ENCODE measurements at regions not wholly inside any gene's neighbourhood (a gene's known extent, or its start where the extent isn't known, plus 50 kb on each side); places are given as distances from the start of the nearest gene placed in this dataset.
"Not testable (repeated sequence)": the region's sequence is repeated elsewhere in the genome, so short reads cannot be mapped to it uniquely, and the experiment has no call there.

DNA sequence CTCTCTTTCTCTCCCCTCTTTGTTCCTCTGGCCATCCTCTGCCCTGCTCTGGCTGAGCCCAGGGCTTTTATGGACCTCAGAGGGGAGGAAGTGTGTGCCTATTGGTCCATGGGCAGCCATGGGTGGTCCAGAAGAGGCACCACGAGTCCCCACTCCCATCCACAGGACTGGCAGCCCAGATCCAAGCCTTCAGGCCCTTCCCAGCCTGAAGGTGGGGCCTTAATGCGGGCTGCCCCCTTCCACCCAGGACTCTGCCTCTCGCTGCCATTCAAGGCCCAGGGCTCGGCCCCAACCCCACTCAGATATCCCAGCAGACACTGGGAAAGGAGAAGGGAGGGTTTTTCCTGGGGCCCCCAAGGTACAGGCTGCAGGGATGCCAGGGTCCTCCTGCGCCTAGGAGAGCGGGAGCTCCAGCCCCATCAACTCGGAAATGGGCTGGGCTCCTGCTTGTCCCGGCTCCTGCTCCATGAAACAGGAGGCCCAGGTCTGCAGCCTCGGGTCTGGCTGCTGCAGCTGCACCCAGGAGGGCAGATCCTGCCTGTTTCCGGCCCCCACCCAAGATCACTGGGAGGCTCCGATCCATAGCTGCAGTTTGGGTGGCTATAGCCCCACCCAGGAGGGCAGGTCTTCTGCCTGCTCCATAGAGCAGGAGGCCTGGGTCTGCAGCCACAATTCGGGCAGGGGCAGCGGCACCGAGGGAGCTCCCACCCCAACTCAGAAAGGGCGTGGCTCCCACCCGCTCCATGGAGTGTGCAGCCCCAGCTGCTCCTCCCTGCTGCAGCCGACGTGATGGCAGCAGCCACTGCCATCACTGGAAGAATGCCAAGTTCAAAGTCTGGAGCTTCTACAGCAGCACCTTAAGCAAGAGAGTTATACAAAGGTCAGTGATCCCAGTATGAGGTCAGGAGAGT lies 116.6 kb upstream of the RBBP8 start:
- no peak for DNase-seq (ENCODE audit: low spot score)

DNA sequence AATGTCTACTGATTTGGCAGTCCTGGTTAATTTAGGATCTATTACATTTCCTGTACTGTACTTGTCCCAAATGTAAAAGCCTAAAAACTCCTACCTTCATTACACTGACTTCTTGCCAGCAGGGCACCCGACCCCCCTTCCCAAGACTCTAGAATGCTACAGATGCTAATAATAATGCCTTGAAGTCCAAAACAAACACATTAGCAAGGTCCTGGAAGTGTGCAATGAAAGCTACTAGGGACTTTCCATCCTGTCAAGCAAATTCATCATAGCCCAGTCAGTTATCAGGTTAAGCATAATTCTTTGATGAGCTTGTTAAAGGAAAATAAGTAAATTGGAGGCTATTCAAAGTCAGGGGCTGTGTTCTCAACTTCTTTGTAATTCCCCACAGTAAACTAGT lies 115.3 kb upstream of the RBBP8 start:
- DNase-seq (ENCODE audit: low spot score), result no peak

DNA sequence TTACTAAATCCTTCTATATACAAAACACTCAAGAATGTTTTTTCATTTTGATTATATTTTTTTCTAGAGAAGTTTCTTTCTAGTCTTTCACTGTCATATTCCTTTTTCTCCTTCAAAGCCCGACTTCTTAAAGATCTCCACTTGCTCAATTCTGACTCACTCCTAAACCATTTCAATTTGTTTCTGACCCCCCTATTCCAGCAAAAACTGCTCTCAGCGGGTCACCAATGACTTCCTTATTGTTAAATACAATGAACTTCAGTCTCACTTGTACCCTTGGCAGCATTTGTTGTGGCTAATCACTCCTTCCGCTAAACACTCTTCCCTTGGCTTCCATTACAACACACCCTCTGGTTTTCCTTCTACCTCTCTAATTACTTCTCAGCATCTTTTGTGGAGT lies 111.1 kb upstream of the RBBP8 start:
- no peak for DNase-seq (ENCODE audit: low spot score)

DNA sequence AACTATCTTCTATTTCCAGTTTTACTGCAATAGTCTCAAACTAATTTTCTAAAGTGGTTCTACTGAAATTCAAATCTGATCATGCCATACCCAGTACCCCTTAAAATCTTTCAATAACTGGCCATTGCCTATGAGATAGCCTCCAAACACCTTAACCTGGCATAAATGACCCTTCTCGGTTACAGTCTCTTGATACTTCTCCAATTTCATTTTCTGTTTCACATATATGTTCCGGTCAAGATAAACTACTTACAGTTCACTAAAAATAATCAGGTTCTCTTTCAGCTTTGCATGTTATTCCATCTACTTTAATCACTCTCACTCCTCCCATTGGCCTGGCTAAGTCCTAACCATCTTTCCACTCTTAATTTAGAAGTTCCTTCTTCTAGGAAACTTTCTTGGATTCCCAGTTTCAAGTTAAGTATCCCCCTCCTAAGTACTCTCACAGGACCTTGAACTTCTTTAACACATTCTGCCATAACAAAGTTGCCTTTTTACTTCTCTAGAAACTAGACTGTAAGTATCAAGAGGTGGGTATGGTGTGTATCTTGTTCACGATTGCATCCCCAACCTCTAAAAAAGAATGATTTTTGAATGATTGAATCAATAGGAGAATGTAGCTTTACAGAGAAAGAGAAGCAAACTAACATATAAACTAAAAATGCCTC lies 110.2 kb upstream of the RBBP8 start:
- DNase-seq (ENCODE audit: low spot score), result no peak

DNA sequence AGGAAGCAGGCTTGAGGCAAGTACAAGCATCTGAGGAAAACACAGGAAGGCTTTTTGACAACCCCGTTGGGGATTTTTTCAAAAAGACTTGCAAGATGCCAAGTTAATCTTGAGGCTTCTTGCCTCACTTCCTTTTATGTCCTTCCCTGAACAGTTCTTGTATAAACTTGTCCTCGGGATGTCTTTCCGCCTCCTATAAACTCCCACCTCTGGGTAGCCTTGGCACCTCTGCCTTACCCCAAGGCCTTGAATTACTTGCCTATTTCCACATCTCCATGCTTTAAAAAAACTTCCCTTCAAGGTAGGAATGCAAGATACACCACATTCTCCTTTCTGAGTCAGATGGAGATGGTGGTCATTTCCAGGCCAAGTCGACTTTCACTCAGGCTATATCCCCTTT lies 106.4 kb upstream of the RBBP8 start:
- DNase-seq (ENCODE audit: low spot score), result no peak

DNA sequence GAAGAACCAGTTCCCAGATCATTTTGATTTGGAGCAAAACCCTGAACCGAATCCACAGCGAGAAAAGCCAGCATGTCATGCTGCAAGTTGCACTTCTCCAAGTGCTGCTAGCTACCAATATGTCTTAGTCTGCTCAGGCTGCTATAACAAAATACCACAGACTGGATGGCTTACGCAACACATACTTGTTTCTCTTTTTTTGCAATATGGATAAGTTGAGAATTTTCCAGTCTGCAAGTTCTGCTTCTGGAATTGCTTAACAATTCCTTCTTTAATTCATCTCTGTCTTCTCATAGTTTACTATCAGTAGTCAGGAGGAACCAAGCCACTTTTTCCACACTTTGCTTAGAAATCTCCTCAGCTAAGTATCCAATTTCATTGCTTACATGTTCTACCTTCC lies 105.9 kb upstream of the RBBP8 start:
- no peak for DNase-seq (ENCODE audit: low spot score)

DNA sequence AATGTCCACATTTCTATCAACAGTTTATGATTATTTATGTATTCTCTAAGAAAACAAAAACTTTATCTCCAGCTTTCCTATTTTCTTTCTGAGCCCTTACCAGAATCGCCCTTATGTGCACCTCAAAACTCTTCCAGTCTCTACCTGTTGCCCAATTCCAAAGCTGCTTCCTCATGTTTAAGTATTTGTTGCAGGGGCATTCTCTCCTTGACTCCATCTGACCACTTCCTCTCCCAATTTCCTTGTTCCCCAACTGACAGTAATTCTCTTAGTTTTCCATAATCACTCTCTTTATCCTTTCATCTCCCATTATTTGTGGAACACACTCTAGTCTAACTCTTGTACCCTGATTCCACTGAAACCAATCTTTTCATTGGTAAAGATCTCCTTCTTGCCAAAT lies 105.4 kb upstream of the RBBP8 start:
- DNase-seq (ENCODE audit: low spot score), result no peak

DNA sequence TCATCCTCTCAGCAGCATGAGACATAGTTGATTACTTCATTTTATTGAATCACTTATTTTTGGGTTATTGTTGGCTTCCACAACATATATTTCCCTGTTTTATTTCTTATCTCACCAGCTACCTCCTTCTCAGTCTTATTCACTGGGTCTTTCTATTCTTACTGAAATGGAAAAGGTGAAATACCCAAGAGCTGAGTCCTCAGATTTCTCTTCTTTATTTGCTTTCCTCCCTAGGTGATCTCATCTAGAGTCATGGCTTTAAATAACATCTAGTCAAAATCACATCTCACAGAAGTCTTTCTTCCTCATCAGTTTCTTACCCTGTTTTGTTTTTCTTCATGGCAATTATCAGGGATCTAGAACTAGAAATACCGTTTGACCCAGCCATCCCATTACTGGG lies 105.0 kb upstream of the RBBP8 start:
- no peak for DNase-seq (ENCODE audit: low spot score)

DNA sequence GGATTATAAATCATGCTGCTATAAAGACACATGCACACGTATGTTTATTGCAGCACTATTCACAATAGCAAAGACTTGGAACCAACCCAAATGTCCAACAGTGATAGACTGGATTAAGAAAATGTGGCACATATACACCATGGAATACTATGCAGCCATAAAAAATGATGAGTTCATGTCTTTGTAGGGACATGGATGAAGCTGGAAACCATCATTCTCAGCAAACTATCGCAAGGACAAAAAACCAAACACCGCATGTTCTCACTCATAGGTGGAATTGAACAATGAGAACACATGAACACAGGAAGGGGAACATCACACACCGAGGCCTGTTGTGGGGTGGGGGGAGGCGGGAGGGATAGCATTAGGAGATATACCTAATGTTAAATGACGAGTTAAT lies 104.5 kb upstream of the RBBP8 start:
- not testable (repeated sequence) for DNase-seq (ENCODE audit: low spot score)

DNA sequence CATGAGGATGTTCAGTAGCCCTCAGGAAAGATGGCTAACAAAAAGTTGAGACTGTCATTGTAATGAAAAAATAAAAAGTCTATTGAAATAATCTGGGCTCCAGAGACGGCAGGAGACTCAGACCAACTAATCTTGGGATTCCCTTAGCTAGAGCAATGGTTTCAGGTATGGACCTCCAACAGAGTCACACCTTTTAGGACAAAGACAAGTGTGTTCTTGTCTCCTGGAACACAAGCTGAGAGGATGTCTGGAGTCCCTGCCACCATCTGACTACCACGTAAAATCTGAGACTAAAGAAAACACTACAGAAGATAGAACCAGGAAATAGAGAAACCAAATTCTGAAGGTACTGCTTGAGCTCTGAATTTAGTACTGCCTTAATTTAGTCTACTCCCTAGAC lies 103.3 kb upstream of the RBBP8 start:
- no peak for DNase-seq (ENCODE audit: low spot score)

DNA sequence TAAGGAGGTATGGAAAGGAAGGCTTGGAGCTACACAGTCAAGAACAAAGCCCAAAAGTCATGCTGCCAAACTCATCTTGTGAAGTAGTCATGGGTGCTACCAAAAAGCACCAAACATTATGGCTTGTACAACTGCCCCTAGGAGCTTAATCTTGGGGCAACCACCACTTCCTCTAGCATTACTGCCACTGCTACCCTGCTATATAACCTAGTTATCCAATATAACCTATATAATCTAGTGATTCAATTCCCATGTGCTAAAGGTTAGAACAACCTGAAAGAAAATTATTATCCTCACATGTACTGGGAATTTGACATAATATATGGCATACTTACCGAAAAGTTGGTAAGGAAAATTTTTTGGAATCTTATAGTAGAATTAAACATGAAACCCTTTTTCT lies 102.6 kb upstream of the RBBP8 start:
- no peak for DNase-seq (ENCODE audit: low spot score)

DNA sequence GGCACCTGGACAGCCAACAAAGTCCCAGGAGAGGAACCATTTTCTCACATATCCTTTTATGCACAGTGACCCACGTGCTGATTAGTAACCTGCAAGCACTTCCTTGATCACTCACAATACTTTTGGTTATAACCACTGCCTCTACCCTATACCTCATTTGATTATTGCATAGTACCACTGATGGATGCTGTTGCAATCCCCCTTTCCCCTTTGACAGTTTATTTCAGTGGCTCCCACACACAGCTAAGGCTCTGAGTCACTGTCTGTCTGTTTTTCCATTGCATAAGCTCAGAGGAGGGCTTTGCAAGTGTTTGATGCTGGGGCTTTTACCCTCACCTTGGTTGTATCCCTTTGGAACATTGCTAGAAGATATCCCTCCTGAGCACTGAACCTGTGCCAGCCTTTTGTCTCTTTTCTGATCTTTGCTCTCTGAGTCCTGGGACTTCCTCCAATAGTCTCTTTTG lies 101.7 kb upstream of the RBBP8 start:
- no peak for DNase-seq (ENCODE audit: low spot score)

DNA sequence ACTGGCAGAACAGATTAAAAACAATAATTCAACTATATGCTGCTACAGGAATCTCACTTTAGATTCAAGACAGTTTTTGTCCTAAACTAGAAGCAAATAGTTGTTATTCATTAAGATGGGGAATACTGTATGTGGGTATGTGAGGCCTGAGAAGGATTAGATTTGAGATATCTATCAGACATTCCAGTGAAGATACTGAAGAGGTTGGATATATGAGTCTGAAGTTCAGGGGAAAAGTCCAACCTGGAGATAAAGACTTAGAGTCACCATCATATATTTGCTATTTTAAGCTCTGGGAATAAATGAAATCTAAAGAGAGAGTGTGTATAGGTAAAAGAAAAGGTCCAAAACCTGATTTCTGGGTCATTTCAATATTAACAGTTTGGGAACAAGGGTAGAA lies 96.2 kb upstream of the RBBP8 start:
- DNase-seq (ENCODE audit: low spot score), result no peak

DNA sequence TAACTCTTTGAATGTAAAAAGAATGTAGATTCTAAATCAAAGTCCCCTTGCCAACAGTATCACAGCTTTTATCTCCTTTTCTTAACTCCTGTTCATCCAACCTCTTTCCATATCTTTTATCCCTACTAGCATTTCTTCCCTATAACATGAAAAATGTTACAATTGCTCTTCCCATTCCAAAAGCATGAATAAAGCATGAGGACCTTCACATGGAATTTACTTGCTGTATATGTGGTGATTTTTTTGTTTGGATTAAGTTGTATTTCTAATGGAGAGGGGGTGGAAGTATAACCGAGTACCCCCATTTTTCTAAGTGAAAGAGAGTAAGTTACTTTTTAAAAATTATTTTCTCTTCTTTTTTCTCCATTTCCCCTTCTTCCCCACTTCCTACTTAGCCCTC lies 94.9 kb upstream of the RBBP8 start:
- no peak for DNase-seq (ENCODE audit: low spot score)

DNA sequence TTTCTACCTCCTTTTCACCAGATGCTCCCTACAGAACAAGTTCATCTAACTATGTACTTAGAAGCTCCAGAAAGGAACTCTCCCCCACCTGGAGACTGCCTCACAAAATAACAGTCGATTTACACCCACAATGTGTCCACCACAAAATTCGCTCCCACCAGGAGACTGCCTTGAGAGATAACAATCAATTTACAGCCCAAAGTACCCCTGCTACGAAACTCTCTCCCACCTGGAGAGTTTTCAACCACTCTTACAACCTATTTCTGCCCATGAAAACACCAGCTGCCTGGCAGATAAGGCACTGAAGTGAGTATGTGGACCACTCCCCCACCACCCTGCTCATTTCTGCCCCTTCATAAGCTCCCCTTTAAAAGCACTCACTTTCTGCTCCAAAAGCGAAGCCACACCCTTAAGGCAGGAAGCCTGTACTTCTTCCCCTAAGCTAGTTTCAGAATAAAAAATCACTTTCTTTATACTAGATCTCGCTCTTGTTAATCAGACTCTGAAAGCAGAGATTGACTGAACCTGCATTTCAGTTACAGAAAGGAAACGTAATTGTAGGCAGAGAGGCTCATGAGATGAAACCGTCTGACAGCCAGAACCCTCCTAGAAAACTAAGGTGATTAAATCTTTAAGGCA lies 94.4 kb upstream of the RBBP8 start:
- DNase-seq (ENCODE audit: low spot score), result no peak

DNA sequence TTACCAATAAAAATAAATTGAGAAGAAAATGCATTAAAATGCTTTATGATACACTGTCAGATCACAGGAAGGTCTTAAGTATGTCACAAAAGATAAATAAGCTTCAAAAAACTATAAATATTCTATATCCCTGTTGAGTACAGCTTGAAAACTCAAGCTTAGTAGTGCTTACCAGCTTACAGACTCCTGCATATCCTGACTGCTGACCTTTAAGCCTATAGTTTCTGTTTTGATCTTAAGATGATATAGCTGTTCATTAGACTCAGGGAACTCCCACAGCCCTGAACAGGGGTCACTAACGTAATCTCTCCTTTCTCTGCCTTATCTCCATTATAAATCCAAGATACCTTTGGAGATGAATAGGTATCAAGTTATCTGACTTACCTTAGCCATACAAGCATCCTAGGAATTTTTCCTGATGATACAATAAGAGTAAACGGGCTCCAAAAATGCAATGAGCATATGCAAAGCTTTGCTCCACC lies 93.7 kb upstream of the RBBP8 start:
- no peak for DNase-seq (ENCODE audit: low spot score)

DNA sequence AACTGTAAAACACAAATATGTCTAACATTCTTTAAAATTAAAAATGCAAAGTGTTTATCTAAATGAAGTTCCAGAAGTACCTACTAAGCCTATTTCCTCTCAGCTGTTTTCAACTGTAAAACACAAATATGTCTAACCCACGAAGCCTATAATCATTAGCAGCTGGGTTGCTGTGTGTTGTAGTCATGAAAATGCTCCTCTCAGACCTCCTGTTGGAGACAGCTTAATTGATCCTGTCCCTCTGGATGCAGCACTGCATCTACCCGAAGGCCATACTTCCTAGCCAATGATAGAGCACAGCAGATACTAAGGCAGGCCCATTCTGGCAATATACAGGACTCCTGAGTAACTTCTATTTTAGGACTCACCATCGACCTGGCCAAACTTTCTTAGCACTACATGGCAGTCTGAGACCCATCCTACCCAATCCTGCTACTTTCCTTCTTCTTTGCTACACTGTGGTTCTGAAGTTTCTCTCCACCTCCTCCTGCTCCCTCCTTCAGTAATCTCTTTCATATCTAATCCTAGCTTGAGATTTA lies 92.5 kb upstream of the RBBP8 start:
- DNase-seq (ENCODE audit: low spot score), result no peak

DNA sequence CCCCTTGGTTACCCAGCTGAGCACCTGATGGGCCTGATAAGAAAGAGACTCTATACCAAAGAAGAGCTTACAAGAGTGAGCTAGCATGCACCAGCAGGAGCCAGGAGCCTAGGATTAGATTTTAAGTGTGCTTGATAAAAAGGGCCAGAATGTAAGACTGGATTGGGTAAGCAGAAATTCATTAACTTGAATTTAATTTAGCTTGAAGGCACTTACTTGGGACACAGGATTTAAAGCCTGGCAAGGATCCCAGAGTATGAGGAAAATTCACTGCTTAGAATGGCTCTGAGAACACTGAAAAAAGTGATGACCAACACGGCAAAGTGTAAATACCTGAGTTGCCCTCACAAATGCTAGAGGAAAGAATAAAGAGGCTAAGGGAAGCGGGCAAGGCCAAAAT lies 91.3 kb upstream of the RBBP8 start:
- DNase-seq (ENCODE audit: low spot score), result no peak

DNA sequence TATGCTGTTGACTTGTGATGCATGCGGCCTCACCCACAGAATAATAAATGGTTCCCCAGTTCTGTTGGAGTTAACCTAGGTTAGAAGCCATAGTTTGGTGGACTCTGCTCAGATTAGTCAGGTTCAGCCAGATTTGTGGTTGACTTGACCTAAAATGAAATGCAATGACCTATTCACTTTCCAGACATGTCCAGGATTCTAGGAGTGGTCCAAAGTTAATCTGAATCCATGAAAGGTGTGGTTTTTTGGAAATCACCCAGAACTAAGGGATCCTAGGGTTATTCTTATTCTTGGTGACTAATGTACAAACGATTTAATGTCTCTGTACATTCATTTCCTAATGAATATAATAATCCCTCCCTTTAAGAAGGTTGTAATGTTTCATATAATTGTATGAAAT lies 88.9 kb upstream of the RBBP8 start:
- DNase-seq (ENCODE audit: low spot score), result no peak

DNA sequence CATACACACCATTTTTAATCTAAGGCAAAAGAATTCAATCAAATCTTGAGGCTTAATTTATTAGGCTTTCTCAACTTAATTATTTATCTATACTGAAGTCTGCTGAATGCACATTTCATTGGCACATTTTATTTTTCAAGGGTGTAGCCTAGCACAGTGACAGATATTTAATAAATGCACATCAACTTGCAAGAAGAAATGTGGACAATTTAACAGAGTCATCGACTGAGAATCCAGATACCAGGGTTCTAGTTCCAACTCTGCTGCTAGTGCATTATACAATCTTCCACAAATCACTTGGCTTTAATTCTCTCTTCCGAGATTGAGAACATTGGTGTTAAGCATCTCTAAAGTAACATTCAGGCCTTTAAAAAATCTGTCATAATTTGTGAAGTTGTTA lies 88.5 kb upstream of the RBBP8 start:
- no peak for DNase-seq (ENCODE audit: low spot score)

DNA sequence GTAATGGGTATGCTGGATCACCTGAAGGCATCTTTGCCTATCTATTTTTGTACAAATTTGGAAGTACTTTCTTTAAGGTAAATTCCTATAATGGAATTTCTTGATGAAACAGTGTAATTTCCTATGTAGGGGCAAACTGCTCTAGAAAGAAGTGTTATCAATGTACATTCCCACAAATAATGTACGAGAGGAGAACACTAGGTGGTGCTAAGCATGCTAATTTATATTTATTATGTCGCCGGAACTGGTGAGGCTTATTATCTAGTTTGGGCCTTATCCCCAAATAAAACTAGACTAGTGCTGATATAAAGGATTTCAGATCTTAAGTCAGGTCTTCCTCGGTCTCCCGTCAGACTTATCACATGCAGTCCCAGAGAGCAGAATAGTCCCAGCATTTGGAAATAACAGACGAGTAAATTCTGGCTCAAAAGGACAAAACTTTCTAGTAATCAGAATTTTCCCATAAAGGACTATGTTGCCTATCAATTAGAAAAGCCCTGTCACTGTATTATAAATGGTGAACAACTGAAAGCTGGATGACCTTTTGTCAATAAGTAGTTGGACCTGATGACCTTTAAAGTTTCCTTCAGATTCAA lies 86.9 kb upstream of the RBBP8 start:
- DNase-seq (ENCODE audit: low spot score), result peak; percentile 18

DNA sequence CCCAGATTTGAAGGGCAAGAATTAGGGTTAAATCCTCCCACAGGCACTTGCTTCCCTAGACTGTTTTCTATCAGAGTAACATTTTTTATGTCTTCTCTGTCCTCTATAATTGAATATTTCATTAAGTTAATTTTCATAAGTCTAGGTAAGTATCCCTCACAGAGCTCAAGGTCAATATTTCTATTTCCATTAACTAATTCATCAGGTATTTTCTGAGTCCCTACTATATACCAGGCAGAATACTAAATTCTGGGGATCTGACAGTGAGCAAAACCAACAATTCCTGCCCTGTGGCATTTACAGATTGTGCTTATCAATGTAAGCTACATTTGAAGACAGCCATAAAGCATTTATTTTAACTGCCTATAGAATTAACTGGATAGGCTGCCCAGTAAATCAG lies 86.4 kb upstream of the RBBP8 start:
- DNase-seq (ENCODE audit: low spot score), result no peak
